ENCODE measurements at regions not wholly inside any gene's neighbourhood (a gene's known extent, or its start where the extent isn't known, plus 50 kb on each side); places are given as distances from the start of the nearest gene placed in this dataset.

GRCh38 chr16:61480250-61480649, 556.0 kb downstream of the CDH8 start:
- H4K20me1 ChIP-seq (ENCODE audit: insufficient read depth) = no peaks in the 10 kb centered on the region
- no peaks in the 10 kb centered on the region for H3K79me2 ChIP-seq (replicated peaks; ENCODE audit: insufficient read depth, low read length)
- H3F3A ChIP-seq (ENCODE audit: insufficient read depth, low read length, poor library complexity, severe bottlenecking) = no peaks in the 10 kb centered on the region
- no peak overlapping the region for H3K27ac ChIP-seq (ENCODE audit: low read length)
- H3K27me3 ChIP-seq (ENCODE audit: insufficient read depth, low read depth, low read length) = no peaks in the 10 kb centered on the region
- H3K4me2 ChIP-seq (ENCODE audit: low read length) = no peak overlapping the region
- H2AFZ ChIP-seq (ENCODE audit: low read depth, low read length) = no peak overlapping the region
- no peak overlapping the region for H3K9ac ChIP-seq (ENCODE audit: low read length)
- TF ChIP-seq CTCF (IDR thresholded peaks at IDR 0.05; ENCODE audit: poor library complexity, severe bottlenecking) = no peak
- TF ChIP-seq REST (IDR thresholded peaks at IDR 0.05; ENCODE audit: borderline replicate concordance) = no peak
- TF ChIP-seq MXI1 (conservative IDR thresholded peaks at IDR 0.05; ENCODE audit: poor library complexity, severe bottlenecking) = no peak
- no peak for TF ChIP-seq EP300 (conservative IDR thresholded peaks at IDR 0.05; ENCODE audit: poor library complexity, severe bottlenecking)
- no peak for TF ChIP-seq EZH2 (IDR thresholded peaks at IDR 0.05; ENCODE audit: borderline replicate concordance, insufficient read depth, low read length, poor library complexity, severe bottlenecking)
- TF ChIP-seq TAF1 (IDR thresholded peaks at IDR 0.05; ENCODE audit: low read depth) = no peak
- TF ChIP-seq POLR2AphosphoS5 (IDR thresholded peaks at IDR 0.05) = no peak
- TF ChIP-seq RAD21 (conservative IDR thresholded peaks at IDR 0.05) = no peak
- no peak for TF ChIP-seq SMC3 (conservative IDR thresholded peaks at IDR 0.05; ENCODE audit: poor library complexity)
- H3K4me3 ChIP-seq (ENCODE audit: low read length) = no peak overlapping the region
- peaks cover 2% of the 10 kb centered on the region for H3K9me3 ChIP-seq (ENCODE audit: low read length)
- no peaks in the 10 kb centered on the region for H3K9me2 ChIP-seq (ENCODE audit: insufficient read depth, low read length)
- no peaks in the 10 kb centered on the region for H3K36me3 ChIP-seq (ENCODE audit: insufficient read depth, low read length)

- Histone ChIP-seq H3F3A (ENCODE audit: insufficient read depth, low read length, poor library complexity, severe bottlenecking) (no peaks in the 10 kb centered on the region), H3K27me3 (ENCODE audit: insufficient read depth, low read depth, low read length) (no peaks in the 10 kb centered on the region), H3K9ac (ENCODE audit: low read length) (no peak overlapping the region), H2AFZ (ENCODE audit: low read depth, low read length) (no peak overlapping the region), H3K4me3 (ENCODE audit: low read length) (no peak overlapping the region), H3K79me2 (replicated peaks; ENCODE audit: insufficient read depth, low read length) (no peaks in the 10 kb centered on the region), H3K9me3 (ENCODE audit: low read length) (no peaks in the 10 kb centered on the region), H3K4me2 (ENCODE audit: low read length) (no peak overlapping the region), H3K27ac (ENCODE audit: low read length) (no peak overlapping the region), H3K9me2 (ENCODE audit: insufficient read depth, low read length) (no peaks in the 10 kb centered on the region), H4K20me1 (ENCODE audit: insufficient read depth) (no peaks in the 10 kb centered on the region), H3K36me3 (ENCODE audit: insufficient read depth, low read length) (no peaks in the 10 kb centered on the region)
- TF ChIP-seq EP300 (conservative IDR thresholded peaks at IDR 0.05; ENCODE audit: poor library complexity, severe bottlenecking) (no peak), SMC3 (conservative IDR thresholded peaks at IDR 0.05; ENCODE audit: poor library complexity) (no peak), MXI1 (conservative IDR thresholded peaks at IDR 0.05; ENCODE audit: poor library complexity, severe bottlenecking) (no peak), REST (IDR thresholded peaks at IDR 0.05; ENCODE audit: borderline replicate concordance) (no peak), TAF1 (IDR thresholded peaks at IDR 0.05; ENCODE audit: low read depth) (no peak), EZH2 (IDR thresholded peaks at IDR 0.05; ENCODE audit: borderline replicate concordance, insufficient read depth, low read length, poor library complexity, severe bottlenecking) (no peak), POLR2AphosphoS5 (IDR thresholded peaks at IDR 0.05) (no peak), RAD21 (conservative IDR thresholded peaks at IDR 0.05) (no peak), CTCF (IDR thresholded peaks at IDR 0.05; ENCODE audit: poor library complexity, severe bottlenecking) (no peak)
These were observed 564.5 kb downstream of the CDH8 start for GRCh38 chr16:61471737-61472136.

Measured in neural cell (in vitro differentiated cells).